HG03095 (cell line): ENCODE measurements at regions not wholly inside any gene's neighbourhood (a gene's known extent, or its start where the extent isn't known, plus 50 kb on each side); places are given as distances from the start of the nearest gene placed in this dataset.
"Not testable (repeated sequence)": the region's sequence is repeated elsewhere in the genome, so short reads cannot be mapped to it uniquely, and the experiment has no call there.

Source experiments
- ATAC-seq: cut with Tn5 transposase; IDR thresholded peaks from one replicate; pipeline ENCODE4 v1.9.1; 2021; ENCODE audit warnings: moderate library complexity; ENCODE audit not compliant: unreplicated experiment

- ATAC-seq = no peak
Measured at GRCh38 chr10:8278099-8278498, 223.6 kb downstream of the GATA3 start.

GRCh38 chr10:8279598-8279997 is 225.1 kb downstream of the GATA3 start:
- no peak for ATAC-seq

- ATAC-seq = no peak
Measured at GRCh38 chr10:8280946-8281345, 226.5 kb downstream of the GATA3 start.

GRCh38 chr10:8282340-8282739 is 227.9 kb downstream of the GATA3 start:
- ATAC-seq = no peak

DNA sequence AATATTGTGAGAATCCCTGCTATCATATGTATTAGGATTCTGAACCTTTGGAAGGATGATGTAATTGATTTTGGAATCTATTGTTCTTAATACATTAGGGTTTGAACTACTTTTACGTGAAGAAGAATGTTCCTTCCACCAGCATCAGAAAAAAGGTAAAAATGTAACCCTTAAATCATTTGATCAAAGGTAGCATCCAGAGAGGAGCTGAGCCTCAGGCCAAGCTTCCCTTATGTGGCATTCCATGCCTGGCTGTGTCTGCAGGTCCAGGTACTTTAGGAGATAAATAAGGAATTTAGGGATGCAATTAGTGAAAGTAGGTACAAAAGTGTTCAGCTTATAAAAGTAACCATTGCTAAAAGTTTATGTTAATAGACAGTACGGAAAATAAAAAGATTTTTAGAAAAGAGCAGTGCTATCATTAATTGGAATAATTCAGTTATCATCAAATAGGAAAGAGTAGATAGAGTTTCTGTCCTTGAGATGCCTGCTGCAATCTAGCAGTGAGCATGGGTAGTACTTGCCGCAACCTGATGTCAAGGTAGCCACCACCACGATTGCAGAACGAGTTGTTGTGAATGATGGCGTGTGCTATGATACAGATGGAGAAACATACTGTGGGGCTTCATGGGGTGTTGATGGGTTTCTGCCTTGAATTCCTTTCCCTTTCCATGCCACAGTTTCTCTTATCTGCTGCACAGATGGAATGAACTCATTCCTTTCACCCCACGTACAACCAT is 228.8 kb downstream of the GATA3 start:
- ATAC-seq = no peak

GRCh38 chr10:8283986-8284385 is 229.5 kb downstream of the GATA3 start:
- no peak for ATAC-seq

- ATAC-seq = not testable (repeated sequence)
Measured at GRCh38 chr10:8285970-8286369, 231.5 kb downstream of the GATA3 start.

DNA sequence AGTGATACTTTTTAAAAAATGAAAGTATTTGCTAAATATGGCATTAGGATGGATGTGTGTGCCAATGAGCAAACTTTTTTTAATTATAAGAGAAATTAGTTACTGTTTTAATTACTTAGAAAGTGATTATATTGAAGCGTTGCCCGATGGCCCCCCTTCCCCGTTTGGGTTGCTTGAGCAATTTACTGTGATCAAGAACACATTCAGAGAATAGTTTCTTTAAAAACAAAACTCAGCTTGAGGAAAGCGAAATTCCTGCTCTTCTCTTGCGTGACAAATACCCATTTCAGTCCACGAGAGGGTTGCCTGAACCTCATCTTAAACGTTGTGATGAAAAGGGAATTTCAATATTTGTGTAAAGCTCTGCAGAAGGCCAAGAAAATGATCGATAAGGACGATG is 234.1 kb downstream of the GATA3 start:
- ATAC-seq = no peak

DNA sequence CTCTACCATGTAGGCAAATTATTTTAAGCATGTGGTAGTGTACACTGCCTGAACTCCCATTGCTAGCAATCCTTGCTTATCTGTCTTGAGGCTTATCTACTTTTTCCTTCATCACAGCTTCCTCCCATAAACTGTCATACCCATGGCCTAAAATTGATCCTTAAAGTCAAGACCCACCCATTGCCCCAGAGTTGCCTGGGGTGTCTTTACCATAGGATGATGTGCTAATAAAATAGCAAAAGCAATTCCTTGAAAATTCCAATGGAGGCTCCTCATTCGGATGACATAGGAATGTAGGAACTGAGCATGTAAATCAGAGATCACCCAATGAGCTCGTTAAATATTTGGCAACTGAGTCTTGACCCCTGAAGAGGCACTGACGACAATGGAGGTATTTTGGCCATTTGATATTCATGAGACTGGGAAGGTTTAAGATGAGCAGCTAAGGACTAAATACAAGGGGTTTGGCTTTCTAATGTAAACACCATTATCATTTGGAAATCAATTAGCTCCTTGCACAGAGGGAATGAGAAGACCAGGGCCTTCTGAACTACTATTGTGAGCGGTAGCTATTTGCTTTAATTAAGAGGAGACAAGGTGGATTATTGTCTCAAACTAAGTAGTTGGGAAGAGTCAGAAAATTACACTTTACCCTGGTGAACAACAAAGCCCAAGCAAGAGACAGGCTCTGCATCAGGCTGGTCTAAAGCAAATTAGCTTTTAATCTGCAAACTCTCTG is 234.9 kb downstream of the GATA3 start:
- no peak for ATAC-seq

- no peak for ATAC-seq
Measured at GRCh38 chr10:8294779-8295178, 240.3 kb downstream of the GATA3 start.

- ATAC-seq = no peak
Measured at GRCh38 chr10:8295311-8295710, 240.8 kb downstream of the GATA3 start.

GRCh38 chr10:8296090-8296733 is 241.7 kb downstream of the GATA3 start:
- no peak for ATAC-seq

DNA sequence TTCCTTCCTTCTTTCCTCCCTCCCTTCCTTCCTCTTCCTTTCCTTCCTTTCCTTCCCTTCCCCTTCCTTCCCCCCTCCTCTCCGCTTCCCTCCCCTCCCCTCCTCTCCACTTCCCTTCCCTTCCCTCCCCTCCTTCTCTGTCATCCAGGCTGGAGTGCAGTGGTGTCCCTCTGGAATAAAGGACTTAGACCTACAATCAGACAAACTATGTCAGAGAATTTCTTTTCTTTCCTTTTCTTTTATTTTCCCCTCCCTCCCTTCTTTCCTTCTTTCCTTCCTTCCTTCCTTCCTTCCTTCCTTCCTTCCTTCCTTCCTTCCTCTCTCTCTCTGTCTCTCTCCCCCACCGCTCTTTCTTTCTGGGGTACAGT is 242.2 kb downstream of the GATA3 start:
- no peak for ATAC-seq

DNA sequence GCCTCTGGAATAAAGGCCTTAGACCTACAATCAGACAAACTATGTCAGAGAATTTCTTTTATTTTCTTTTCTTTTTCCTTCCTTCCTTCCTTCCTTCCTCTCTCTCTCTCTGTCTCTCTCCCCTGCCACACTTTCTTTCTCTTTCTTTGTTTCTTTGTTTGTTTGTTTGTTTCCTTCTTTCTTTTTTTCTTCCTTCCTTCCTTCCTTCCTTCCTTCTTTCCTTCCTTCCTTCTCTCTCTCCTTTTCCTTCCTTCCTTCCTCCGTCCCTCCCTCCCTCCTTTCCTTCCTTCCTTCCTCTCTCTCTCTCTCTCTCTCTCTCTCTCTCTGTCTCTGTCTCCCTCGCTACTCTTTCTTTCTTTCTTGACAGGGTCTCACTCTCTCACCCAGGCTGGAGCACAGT is 242.6 kb downstream of the GATA3 start:
- ATAC-seq = no peak

DNA sequence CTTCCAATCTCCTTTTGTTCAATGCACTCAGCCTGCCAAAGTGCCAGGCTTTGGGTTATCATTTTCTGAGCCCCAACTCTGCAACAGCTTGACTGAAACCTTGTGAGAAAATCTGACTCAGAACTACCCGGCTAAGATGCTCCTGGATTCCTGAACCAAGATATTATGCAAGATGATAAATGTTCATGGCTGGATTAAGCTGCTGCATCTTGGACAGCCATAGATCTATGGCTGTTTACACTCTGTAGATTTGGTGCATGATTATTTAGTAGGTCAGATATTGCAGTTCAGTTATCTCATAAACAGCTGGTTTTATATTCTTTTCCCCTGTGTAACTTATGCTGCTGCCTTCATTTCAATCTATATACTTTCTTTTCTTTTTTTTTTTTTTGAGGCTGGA is 243.5 kb downstream of the GATA3 start:
- ATAC-seq = no peak

GRCh38 chr10:8298896-8299570 is 244.5 kb downstream of the GATA3 start:
- ATAC-seq = no peak

GRCh38 chr10:8300925-8301324 is 246.4 kb downstream of the GATA3 start:
- no peak for ATAC-seq

- no peak for ATAC-seq
Measured at GRCh38 chr10:8301333-8301732, 246.8 kb downstream of the GATA3 start.

GRCh38 chr10:8301831-8302230 is 247.3 kb downstream of the GATA3 start:
- ATAC-seq = no peak

DNA sequence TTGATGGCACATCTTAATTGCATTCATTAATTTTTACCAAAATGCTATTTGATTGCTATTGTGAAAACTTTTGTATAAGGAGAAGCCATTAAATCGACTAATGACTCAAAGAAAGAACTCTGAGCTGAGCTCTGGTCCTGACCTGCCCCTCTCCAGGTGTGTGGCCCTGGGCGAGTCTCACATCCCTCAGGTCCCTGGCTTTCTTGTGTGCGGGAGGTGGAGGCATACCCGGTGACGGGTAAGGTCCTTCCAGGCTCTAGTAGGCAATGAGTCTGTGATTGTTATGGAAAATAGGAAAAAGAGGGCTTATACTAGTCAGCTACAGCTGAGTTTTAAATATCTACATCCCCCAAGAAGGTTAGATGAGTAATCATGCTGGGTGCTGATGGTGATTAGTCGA is 248.1 kb downstream of the GATA3 start:
- ATAC-seq = no peak

- ATAC-seq = no peak
Measured at GRCh38 chr10:8304861-8305260, 250.4 kb downstream of the GATA3 start.
